GM21723 (cell line): ENCODE measurements at regions not wholly inside any gene's neighbourhood (a gene's known extent, or its start where the extent isn't known, plus 50 kb on each side); places are given as distances from the start of the nearest gene placed in this dataset.
"Not testable (repeated sequence)": the region's sequence is repeated elsewhere in the genome, so short reads cannot be mapped to it uniquely, and the experiment has no call there.

Source experiments
- ATAC-seq: cut with Tn5 transposase; IDR thresholded peaks from one replicate; pipeline ENCODE4 v1.9.1; 2021; ENCODE audit warnings: mild to moderate bottlenecking, moderate library complexity; ENCODE audit not compliant: unreplicated experiment

- no peak for ATAC-seq
Observed at GRCh38 chr4:63090641-63091040, 1318.6 kb downstream of the TECRL start.

- no peak for ATAC-seq
Observed at GRCh38 chr4:63085091-63085490, 1324.2 kb downstream of the TECRL start.

- ATAC-seq, result no peak
Observed at GRCh38 chr4:63080934-63081333, 1328.3 kb downstream of the TECRL start.

- no peak for ATAC-seq
Observed at GRCh38 chr4:63063760-63064159, 1345.5 kb downstream of the TECRL start.

GRCh38 chr4:63062891-63063290 is 1346.4 kb downstream of the TECRL start:
- not testable (repeated sequence) for ATAC-seq

GRCh38 chr4:63049726-63050125 is 1359.5 kb downstream of the TECRL start:
- no peak for ATAC-seq

- ATAC-seq, result no peak
Observed at GRCh38 chr4:63049278-63049677, 1360.0 kb downstream of the TECRL start.

GRCh38 chr4:63036159-63036866 is 1372.9 kb downstream of the TECRL start:
- ATAC-seq, result no peak

- ATAC-seq, result no peak
Observed at GRCh38 chr4:63029380-63029779, 1379.9 kb downstream of the TECRL start.

- no peak for ATAC-seq
Observed at GRCh38 chr4:63020661-63021060, 1388.6 kb downstream of the TECRL start.

GRCh38 chr4:63017300-63017699 is 1392.0 kb downstream of the TECRL start:
- no peak for ATAC-seq

- no peak for ATAC-seq
Observed at GRCh38 chr4:62970846-62971245, 1438.4 kb downstream of the TECRL start.

- no peak for ATAC-seq
Observed at GRCh38 chr4:62960415-62960814, 1448.8 kb downstream of the TECRL start.

- ATAC-seq, result no peak
Observed at GRCh38 chr4:62953752-62954151, 1455.5 kb downstream of the TECRL start.

- no peak for ATAC-seq
Observed at GRCh38 chr4:62952366-62952765, 1456.9 kb downstream of the TECRL start.

- ATAC-seq, result no peak
Observed at GRCh38 chr4:62948108-62948507, 1461.1 kb downstream of the TECRL start.

GRCh38 chr4:62940229-62940628 is 1469.0 kb downstream of the TECRL start:
- ATAC-seq, result no peak

- ATAC-seq, result no peak
Observed at GRCh38 chr4:62930884-62931283, 1478.4 kb downstream of the TECRL start.

GRCh38 chr4:62928483-62928882 is 1480.8 kb downstream of the TECRL start:
- no peak for ATAC-seq

- ATAC-seq, result no peak
Observed at GRCh38 chr4:62927574-62927973, 1481.7 kb downstream of the TECRL start.

GRCh38 chr4:62923783-62924182 is 1485.5 kb downstream of the TECRL start:
- no peak for ATAC-seq

GRCh38 chr4:62917649-62918048 is 1491.6 kb downstream of the TECRL start:
- no peak for ATAC-seq

- ATAC-seq, result no peak
Observed at GRCh38 chr4:62914758-62915157, 1494.5 kb downstream of the TECRL start.
